HepG2 (cell line): ENCODE measurements at regions not wholly inside any gene's neighbourhood (a gene's known extent, or its start where the extent isn't known, plus 50 kb on each side); places are given as distances from the start of the nearest gene placed in this dataset.

Experiments
- ELF3 ChIP-seq: IDR thresholded peaks from 2 replicates; pipeline ENCODE4 v1.6.1; 2016; ENCODE audit warnings: missing genetic modification reagents, missing compliant biosample characterization
- HDAC6 ChIP-seq: fragments of 200-600 bp; sonication (generic); IDR thresholded peaks from 2 replicates; pipeline ENCODE4 v1.7.0; 2017; ENCODE audit warnings: mild to moderate bottlenecking, antibody characterized with exemption, low read length, low read depth
- HNRNPLL ChIP-seq: fragments of 200-400 bp; formaldehyde crosslinking; IDR thresholded peaks from 2 replicates; pipeline ENCODE4 v1.6.1; 2017; ENCODE audit warnings: mild to moderate bottlenecking, low read depth, low read length; ENCODE audit not compliant: poor library complexity, severe bottlenecking
- JUND ChIP-seq: sonication (generic); formaldehyde crosslinking; IDR thresholded peaks from 2 replicates; pipeline ENCODE4 v1.8.0; 2022; ENCODE audit warnings: mild to moderate bottlenecking, missing genetic modification reagents
- KAT8 ChIP-seq: IDR thresholded peaks from 2 replicates; pipeline ENCODE4 v1.6.1; 2016; ENCODE audit warnings: missing genetic modification reagents, missing compliant biosample characterization
- MNT ChIP-seq: fragments of 450-650 bp; IDR thresholded peaks from 2 replicates; pipeline ENCODE4 v1.6.1; 2016
- NCOR1 ChIP-seq: fragments of 200-600 bp; sonication (generic); IDR thresholded peaks from 2 replicates; pipeline ENCODE4 v1.7.0; 2017; ENCODE audit warnings: antibody characterized with exemption, low read length, borderline replicate concordance
- NFIB ChIP-seq: sonication (generic); formaldehyde crosslinking; IDR thresholded peaks from 2 replicates; pipeline ENCODE4 v1.9.0; 2021; ENCODE audit warnings: missing genetic modification reagents, mild to moderate bottlenecking, borderline replicate concordance
- PATZ1 ChIP-seq: sonication (generic); formaldehyde crosslinking; IDR thresholded peaks from 2 replicates; pipeline ENCODE4 v1.4.0; 2020; ENCODE audit warnings: missing genetic modification reagents
- PCBP1 ChIP-seq: fragments of 200-400 bp; formaldehyde crosslinking; IDR thresholded peaks from 2 replicates; pipeline ENCODE4 v1.6.1; 2017; ENCODE audit warnings: mild to moderate bottlenecking, low read depth, low read length, borderline replicate concordance
- REST ChIP-seq, 2 experiments: IDR thresholded peaks; 2 replicates each; pipeline ENCODE4 v1.6.1; 2011 to 2012; ENCODE audit warnings: low read length in 2 of 2, borderline replicate concordance in 1 of 2, low read depth in 1 of 2, mild to moderate bottlenecking in 1 of 2, moderate library complexity in 1 of 2
- ZNF879 ChIP-seq: sonication (generic); formaldehyde crosslinking; IDR thresholded peaks from 2 replicates; pipeline ENCODE4 v1.8.1; 2023; ENCODE audit warnings: missing genetic modification reagents
- TF ChIP-seq, protein P1 (sequence below): sonication (generic); formaldehyde crosslinking; IDR thresholded peaks from 2 replicates; pipeline ENCODE4 v1.5.0; 2020; ENCODE audit warnings: mild to moderate bottlenecking, missing genetic modification reagents, moderate library complexity

GRCh38 chr10:118210276-118210675 is 131.8 kb downstream of the FAM204A start:
- TF ChIP-seq HNRNPLL: no peak
- TF ChIP-seq MNT: no peak
- no peak for TF ChIP-seq PCBP1
- no peak for TF ChIP-seq PATZ1 (CRISPR knock-in tag)
- no peak for TF ChIP-seq NCOR1
- no peak for TF ChIP-seq REST (IDR thresholded peaks at IDR 0.05; ENCODE audit: borderline replicate concordance in 1 of 2, low read depth in 1 of 2, low read length in 2 of 2)
- TF ChIP-seq ZNF879 (CRISPR knock-in tag): no peak
- TF ChIP-seq ELF3: no peak
- TF ChIP-seq, protein P1, sequence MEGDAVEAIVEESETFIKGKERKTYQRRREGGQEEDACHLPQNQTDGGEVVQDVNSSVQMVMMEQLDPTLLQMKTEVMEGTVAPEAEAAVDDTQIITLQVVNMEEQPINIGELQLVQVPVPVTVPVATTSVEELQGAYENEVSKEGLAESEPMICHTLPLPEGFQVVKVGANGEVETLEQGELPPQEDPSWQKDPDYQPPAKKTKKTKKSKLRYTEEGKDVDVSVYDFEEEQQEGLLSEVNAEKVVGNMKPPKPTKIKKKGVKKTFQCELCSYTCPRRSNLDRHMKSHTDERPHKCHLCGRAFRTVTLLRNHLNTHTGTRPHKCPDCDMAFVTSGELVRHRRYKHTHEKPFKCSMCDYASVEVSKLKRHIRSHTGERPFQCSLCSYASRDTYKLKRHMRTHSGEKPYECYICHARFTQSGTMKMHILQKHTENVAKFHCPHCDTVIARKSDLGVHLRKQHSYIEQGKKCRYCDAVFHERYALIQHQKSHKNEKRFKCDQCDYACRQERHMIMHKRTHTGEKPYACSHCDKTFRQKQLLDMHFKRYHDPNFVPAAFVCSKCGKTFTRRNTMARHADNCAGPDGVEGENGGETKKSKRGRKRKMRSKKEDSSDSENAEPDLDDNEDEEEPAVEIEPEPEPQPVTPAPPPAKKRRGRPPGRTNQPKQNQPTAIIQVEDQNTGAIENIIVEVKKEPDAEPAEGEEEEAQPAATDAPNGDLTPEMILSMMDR (CRISPR knock-in tag): no peak
- TF ChIP-seq HDAC6: no peak
- no peak for TF ChIP-seq JUND
- no peak for TF ChIP-seq KAT8 (CRISPR knock-in tag)
- TF ChIP-seq NFIB (CRISPR knock-in tag): no peak
